Sigmoid colon (tissue), 4 donors: ENCODE measurements at regions not wholly inside any gene's neighbourhood (a gene's known extent, or its start where the extent isn't known, plus 50 kb on each side); places are given as distances from the start of the nearest gene placed in this dataset.

Experiments used
- CTCF ChIP-seq, 4 experiments: fragments of 450-650 bp in 3 of 4; fragments of 200-600 bp in 1 of 4; IDR thresholded peaks; one replicate each; pipeline ENCODE4 v1.5.1; 2016 to 2019; ENCODE audit warnings: antibody characterized with exemption in 4 of 4, mild to moderate bottlenecking in 3 of 4, moderate library complexity in 2 of 4
- EP300 ChIP-seq, 4 donors: sonication (generic); formaldehyde crosslinking; IDR thresholded peaks; one replicate each; pipeline ENCODE4 v1.6.1; 2017; ENCODE audit warnings: antibody characterized with exemption in 4 of 4
- POLR2AphosphoS5 ChIP-seq, 4 donors: sonication (generic); formaldehyde crosslinking; IDR thresholded peaks; one replicate each; pipeline ENCODE4 v1.6.1; 2017; ENCODE audit warnings: antibody characterized with exemption in 4 of 4

GRCh38 chr10:131641898-131642297, 258.9 kb upstream of the PPP2R2D start:
- TF ChIP-seq CTCF (IDR thresholded peaks at IDR 0.05) (no peak), EP300 (IDR thresholded peaks at IDR 0.05) (no peak), POLR2AphosphoS5 (IDR thresholded peaks at IDR 0.05) (no peak)
